HG03520 (cell line): ENCODE measurements at regions not wholly inside any gene's neighbourhood (a gene's known extent, or its start where the extent isn't known, plus 50 kb on each side); places are given as distances from the start of the nearest gene placed in this dataset.
A peak's percentile ranks its signal among the peaks of the same experiment; 100 is the strongest.
"Not testable (repeated sequence)": the region's sequence is repeated elsewhere in the genome, so short reads cannot be mapped to it uniquely, and the experiment has no call there.

Experiments used
- ATAC-seq: cut with Tn5 transposase; IDR thresholded peaks from one replicate; pipeline ENCODE4 v1.9.1; 2021; ENCODE audit warnings: mild to moderate bottlenecking, moderate library complexity; ENCODE audit not compliant: unreplicated experiment

GRCh38 chr2:126200538-126200937 is 455.4 kb upstream of the GYPC start:
- no peak for ATAC-seq

- no peak for ATAC-seq
These were observed 447.7 kb upstream of the GYPC start for GRCh38 chr2:126208266-126208665.

- no peak for ATAC-seq
These were observed 443.2 kb upstream of the GYPC start for GRCh38 chr2:126212735-126213134.

DNA sequence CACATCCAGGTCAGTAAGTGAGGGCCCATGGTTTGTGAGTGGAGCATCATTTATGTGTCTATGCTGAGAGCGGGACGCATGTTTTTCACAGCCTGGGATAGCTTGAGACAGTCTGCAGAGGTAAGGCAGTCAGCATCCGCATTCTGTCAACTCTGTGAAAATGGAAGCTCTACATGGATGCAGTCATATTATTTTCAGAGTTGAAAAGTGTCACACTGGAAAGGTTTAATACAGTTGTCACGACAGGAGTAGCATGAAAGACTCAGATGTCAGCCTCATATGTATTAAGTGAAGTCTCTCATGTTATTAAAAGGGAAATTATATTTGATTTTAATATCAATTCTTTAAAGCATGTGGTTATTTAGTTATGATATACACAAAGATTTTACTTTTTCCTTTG is 436.9 kb upstream of the GYPC start:
- ATAC-seq, result no peak

DNA sequence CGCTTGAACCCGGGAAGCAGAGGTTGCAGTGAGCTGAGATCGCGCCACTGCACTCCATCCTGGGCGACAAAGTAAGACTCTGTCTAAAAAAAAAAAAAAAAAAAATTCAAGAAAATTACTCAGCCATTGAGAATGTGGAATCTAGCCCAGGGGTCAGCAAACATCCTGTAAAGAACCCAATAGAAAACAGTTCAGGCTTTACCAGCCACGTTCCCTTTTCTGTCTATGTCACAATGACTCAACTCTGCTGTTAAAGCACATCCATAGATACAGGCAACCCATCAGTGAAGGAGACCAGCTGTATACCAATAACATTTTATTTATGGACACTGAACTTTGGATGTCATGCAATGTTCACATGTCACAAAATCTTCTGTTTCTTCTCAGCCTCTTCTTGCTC is 435.6 kb upstream of the GYPC start:
- no peak for ATAC-seq

GRCh38 chr2:126221506-126221905 is 434.5 kb upstream of the GYPC start:
- ATAC-seq, result no peak

DNA sequence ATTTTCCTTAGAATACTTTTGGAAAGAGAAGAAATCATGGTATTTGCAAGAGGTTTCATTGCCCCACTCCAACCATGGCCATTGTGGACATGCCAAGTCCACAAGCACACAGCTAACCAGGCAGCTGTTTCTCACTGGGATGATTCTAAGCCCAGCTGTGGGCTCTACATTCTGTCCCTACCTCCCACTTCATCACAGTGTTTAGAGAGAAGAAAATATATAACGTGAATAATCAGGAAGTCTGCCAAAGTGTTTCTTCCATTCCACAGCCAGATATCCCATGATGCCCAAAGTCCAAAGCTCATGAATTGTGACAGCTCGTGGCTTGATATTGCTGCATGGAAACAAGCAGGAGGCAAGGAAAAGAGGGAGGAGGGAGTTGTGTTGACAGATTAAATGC is 433.7 kb upstream of the GYPC start:
- ATAC-seq, result no peak

DNA sequence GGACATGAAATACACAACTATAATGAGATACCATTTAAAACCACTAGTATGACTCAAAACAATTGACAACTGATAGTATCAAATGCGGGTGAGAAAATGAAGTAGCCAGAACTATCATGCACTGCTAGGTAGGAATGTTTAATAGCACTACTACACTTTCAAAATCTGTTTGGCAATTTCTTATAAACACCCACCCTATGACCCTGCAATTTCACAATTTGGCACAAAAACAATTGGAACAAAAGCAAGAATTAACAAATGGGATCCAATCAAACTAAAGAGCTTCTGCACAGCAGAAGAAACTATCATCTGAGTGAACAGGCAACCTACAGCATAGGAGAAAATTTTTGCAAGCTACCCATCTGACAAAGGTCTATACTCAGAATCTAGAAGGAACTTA is 431.2 kb upstream of the GYPC start:
- no peak for ATAC-seq

GRCh38 chr2:126227250-126227649 is 428.7 kb upstream of the GYPC start:
- ATAC-seq, result no peak

DNA sequence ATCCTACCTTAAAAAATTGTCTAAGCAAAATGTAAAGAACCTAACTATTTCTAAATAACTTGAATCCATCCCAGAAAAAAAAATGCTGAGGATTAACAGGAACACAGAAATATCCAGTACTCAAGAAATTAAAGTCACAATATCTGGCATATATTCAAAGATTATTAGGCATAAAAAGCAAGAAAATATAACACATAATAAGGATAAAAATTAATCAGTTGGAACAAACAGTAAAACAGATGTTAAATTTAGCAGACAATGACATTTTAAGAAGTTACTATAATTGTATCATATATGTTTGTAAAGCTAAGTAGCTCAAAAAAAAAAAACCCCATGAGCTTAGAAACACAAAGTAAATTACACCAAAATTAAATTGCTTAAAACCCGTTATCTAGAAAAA is 427.4 kb upstream of the GYPC start:
- ATAC-seq, result no peak

DNA sequence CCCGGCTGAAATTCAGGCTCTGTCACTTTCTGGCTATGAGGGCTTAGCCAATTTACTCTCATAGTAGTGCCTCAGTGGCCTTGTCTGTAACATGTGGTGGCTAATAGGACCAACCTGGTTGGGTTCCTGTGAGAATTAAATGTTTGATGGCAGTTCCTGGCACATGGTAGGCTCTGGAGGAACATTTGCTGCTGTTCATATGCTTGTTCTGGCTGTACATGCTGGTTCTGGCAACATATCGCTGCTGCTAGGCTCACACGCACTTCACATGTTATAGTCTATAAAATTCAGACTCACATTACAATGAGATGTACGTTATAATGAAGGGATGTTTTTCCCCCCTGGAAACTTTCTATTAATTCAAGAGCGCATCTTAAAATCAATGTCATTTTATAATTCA is 417.7 kb upstream of the GYPC start:
- ATAC-seq, result no peak

GRCh38 chr2:126239320-126239955 is 416.5 kb upstream of the GYPC start:
- no peak for ATAC-seq

DNA sequence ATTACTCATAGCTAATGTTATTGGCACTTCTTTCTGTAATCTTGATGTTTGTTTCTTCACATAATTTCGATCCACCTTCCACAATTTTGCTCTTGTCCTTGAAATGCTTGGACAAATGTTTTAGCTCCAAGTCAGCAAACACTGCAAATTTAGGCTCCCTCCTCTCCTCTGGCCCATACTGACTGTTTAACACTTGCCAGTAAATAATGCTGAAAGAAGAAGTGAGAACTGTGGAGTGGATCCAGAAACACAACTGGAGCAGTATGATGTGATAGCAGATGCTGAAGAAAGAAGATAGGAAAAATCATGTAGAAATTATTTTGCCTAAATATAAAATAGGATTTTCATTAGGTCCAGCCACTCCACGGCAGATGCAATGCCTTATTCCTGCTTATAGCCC is 415.0 kb upstream of the GYPC start:
- no peak for ATAC-seq

GRCh38 chr2:126241411-126241810 is 414.5 kb upstream of the GYPC start:
- ATAC-seq, result no peak

- ATAC-seq, result peak; percentile 56
These were observed 411.0 kb upstream of the GYPC start for GRCh38 chr2:126244937-126245336.

GRCh38 chr2:126253669-126254068 is 402.3 kb upstream of the GYPC start:
- no peak for ATAC-seq

DNA sequence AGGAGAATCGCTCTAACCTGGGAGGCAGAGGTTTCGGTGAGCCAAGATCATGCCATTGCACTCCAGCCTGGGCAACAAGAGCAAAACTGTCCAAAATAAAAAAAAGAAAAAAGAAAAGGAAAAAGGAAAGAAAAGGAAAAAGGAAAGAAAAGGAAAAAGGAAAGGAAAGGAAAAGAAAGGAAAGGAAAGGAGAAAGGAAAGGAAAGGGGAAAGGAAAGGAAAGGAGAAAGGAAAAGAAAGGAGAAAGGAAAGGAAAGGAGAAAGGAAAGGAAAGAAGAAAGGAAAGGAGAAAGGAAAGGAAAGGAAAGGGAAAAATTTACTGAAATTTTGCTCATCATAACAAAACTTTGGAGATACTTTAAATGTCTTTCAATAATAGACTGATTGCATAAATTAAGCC is 391.3 kb upstream of the GYPC start:
- no peak for ATAC-seq

- no peak for ATAC-seq
These were observed 386.0 kb upstream of the GYPC start for GRCh38 chr2:126269911-126270310.

- ATAC-seq, result no peak
These were observed 385.4 kb upstream of the GYPC start for GRCh38 chr2:126270587-126270986.

GRCh38 chr2:126272401-126272800 is 383.6 kb upstream of the GYPC start:
- ATAC-seq, result no peak

DNA sequence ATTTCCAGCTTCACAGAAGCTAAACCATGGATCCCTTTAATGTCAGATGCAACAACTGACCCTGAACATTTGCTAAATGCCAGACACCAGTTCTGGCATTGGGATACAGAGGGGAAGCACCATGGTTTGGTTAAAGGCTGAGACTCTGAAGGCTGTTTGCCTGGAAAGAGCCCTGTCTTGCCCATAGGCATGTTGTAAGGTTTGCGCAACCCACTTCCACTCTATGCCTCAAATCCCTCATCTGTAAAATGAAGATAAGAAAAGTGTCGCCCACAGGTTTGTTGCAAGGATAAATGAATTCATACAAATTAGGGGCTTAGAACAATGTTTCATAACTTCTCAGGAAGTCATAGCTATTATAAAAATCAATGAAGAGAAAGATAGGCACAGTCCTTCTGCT is 380.9 kb upstream of the GYPC start:
- ATAC-seq, result no peak

- ATAC-seq, result not testable (repeated sequence)
These were observed 379.7 kb upstream of the GYPC start for GRCh38 chr2:126276268-126276667.

DNA sequence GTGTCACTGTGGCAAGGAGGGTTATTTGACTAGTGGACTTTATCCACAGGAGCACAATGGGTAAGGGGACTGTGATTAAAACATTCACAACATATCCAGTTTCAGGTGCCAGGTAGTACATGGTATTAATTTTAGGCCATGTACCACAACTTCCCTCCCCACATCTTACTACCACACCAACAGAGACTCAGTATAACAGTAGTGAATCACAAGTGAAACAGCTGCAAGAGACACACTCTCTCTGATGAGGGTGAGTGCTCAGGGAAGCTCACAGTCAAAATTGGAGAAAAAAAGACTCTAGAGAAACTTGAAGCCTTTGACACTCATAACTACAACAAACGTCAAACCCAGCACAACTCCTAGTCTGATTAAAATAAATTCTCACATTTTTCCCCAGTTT is 367.6 kb upstream of the GYPC start:
- ATAC-seq, result no peak
